Mesothelial cell of epicardium (in vitro differentiated cells): ENCODE measurements at regions not wholly inside any gene's neighbourhood (a gene's known extent, or its start where the extent isn't known, plus 50 kb on each side); places are given as distances from the start of the nearest gene placed in this dataset.

Experiments used
- DNase-seq, 2 experiments: peaks; one replicate each; pipeline ENCODE4 v3.0.0; 2021; ENCODE audit warnings: low spot score in 2 of 2; ENCODE audit not compliant: unreplicated experiment in 2 of 2
- H3K27ac Mint-ChIP-seq: 2 replicates; pipeline ENCODE4 v1.8.0; 2021; ENCODE audit warnings: mixed read lengths
- H3K27me3 Mint-ChIP-seq: 2 replicates; pipeline ENCODE4 v1.8.0; 2021; ENCODE audit warnings: low read depth, mixed read lengths
- H3K36me3 Mint-ChIP-seq: 2 replicates; pipeline ENCODE4 v1.8.0; 2021; ENCODE audit warnings: mixed read lengths
- H3K4me1 Mint-ChIP-seq: 2 replicates; pipeline ENCODE4 v1.8.0; 2021; ENCODE audit warnings: mixed read lengths
- H3K4me3 Mint-ChIP-seq: 2 replicates; pipeline ENCODE4 v1.8.0; 2021; ENCODE audit warnings: mild to moderate bottlenecking, moderate library complexity, mixed read lengths
- H3K9me3 Mint-ChIP-seq: 2 replicates; pipeline ENCODE4 v1.8.0; 2021; ENCODE audit warnings: mixed read lengths
- TF ChIP-seq, protein P1 (sequence below): fragments of 200-600 bp; sonication (generic); IDR thresholded peaks from one replicate; pipeline ENCODE4 v1.5.0; 2021; ENCODE audit warnings: antibody characterized with exemption; ENCODE audit not compliant: unreplicated experiment

DNA sequence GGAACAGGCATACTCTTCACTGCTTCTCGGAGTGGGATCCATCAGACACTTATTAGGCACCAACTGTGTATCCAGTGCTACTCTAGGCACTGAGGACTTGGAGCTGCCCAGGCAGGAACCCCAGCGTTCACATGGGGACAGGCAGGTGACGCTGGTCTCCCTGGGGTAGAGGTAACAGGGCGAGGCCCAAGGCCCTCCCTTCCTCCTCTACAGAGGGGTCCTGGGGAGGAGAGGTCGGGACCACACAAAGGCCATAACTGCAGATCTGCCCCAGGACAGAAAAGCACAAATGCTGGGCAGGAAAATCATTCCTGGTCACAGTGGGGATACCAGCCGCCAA, 262.2 kb downstream of the BRD1 start:
- H3K27ac Mint-ChIP-seq: no peak overlapping the region
- H3K9me3 Mint-ChIP-seq: no peaks in the 10 kb centered on the region
- no peaks in the 10 kb centered on the region for H3K36me3 Mint-ChIP-seq
- H3K27me3 Mint-ChIP-seq: peaks cover 12% of the 10 kb centered on the region
- no peaks in the 10 kb centered on the region for H3K4me1 Mint-ChIP-seq
- TF ChIP-seq, protein P1, sequence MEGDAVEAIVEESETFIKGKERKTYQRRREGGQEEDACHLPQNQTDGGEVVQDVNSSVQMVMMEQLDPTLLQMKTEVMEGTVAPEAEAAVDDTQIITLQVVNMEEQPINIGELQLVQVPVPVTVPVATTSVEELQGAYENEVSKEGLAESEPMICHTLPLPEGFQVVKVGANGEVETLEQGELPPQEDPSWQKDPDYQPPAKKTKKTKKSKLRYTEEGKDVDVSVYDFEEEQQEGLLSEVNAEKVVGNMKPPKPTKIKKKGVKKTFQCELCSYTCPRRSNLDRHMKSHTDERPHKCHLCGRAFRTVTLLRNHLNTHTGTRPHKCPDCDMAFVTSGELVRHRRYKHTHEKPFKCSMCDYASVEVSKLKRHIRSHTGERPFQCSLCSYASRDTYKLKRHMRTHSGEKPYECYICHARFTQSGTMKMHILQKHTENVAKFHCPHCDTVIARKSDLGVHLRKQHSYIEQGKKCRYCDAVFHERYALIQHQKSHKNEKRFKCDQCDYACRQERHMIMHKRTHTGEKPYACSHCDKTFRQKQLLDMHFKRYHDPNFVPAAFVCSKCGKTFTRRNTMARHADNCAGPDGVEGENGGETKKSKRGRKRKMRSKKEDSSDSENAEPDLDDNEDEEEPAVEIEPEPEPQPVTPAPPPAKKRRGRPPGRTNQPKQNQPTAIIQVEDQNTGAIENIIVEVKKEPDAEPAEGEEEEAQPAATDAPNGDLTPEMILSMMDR: no peak
- no peak overlapping the region for H3K4me3 Mint-ChIP-seq
- DNase-seq: no peak

DNA sequence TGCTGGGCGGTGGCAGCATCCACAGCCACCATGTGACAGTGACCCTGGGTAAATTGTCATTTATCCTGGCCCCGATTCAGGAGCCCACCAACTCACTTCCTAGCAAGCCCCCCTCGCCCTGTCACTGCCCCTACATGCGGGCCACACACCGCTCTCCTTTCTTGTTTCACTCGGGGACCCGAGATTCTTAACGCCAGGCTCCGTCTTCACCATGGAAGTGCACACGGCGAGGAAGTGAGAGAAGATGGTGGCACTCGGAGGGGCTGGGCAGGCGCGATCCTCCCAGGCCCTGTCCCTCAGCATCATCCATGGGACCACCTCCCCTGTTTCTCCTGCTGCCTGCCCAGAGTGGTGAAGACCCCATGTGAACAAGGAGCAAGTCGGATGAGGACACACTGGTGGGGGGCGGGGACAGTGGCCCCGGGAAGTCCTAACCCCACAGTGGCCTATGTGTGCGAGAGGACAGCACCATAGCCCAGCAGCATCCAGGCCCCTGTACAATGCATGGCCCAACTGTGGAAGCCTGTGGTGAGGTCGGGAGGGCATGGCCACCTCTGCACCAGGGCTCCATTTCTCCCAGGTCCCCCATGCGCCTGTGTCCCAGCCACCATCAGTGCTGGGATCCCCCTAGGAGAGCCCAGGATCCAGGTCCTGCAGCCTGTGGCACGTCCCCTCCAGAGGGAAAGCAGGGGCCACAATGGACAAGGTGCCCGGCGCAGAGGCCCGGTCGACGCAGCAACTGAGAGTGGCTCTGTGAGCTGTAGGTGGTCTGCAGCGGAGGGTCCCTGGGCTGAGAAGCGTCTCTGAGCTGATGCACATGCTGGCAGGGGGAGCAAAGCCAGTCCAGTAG, 262.8 kb downstream of the BRD1 start:
- no peaks in the 10 kb centered on the region for H3K9me3 Mint-ChIP-seq
- no peak overlapping the region for H3K27ac Mint-ChIP-seq
- H3K36me3 Mint-ChIP-seq: no peaks in the 10 kb centered on the region
- no peak for DNase-seq
- no peak overlapping the region for H3K4me3 Mint-ChIP-seq
- peaks cover 18% of the 10 kb centered on the region for H3K27me3 Mint-ChIP-seq
- no peaks in the 10 kb centered on the region for H3K4me1 Mint-ChIP-seq
- TF ChIP-seq, protein P1: no peak

GRCh38 chr22:49564054-49564453, 263.6 kb downstream of the BRD1 start:
- TF ChIP-seq, protein P1: no peak
- Mint-ChIP-seq H3K4me1 (no peaks in the 10 kb centered on the region), H3K27me3 (peaks cover 20% of the 10 kb centered on the region), H3K4me3 (no peak overlapping the region), H3K9me3 (no peaks in the 10 kb centered on the region), H3K27ac (no peak overlapping the region), H3K36me3 (no peaks in the 10 kb centered on the region)
- no peak for DNase-seq

DNA sequence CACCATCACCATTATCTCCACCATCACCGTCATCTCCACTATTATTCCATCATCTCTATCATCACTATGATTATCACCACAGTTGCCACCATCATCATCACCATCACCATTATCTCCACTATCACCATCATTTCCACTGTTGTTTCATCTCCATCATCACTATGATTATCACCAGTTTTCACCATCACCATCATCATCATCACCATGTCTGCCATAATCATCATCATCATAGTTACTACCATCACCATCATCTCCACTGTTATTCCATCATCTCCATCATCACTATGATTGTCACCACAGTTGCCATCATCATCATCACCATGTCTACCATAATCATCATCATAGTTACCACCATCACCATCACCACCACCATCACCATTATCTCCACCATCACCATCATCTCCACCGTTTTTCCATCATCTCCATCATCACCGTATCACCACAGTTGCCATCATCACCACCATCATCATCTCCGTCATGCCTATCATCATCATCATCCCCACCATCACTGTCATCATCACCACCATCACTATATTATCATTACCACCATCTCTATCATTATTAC, 264.9 kb downstream of the BRD1 start:
- no peak for DNase-seq
- H3K9me3 Mint-ChIP-seq: peaks cover 8% of the 10 kb centered on the region
- no peaks in the 10 kb centered on the region for H3K36me3 Mint-ChIP-seq
- H3K27ac Mint-ChIP-seq: no peak overlapping the region
- peaks cover 20% of the 10 kb centered on the region for H3K27me3 Mint-ChIP-seq
- no peak overlapping the region for H3K4me3 Mint-ChIP-seq
- TF ChIP-seq, protein P1: no peak
- H3K4me1 Mint-ChIP-seq: no peaks in the 10 kb centered on the region

- Mint-ChIP-seq H3K27ac (no peak overlapping the region), H3K4me1 (no peaks in the 10 kb centered on the region), H3K36me3 (no peaks in the 10 kb centered on the region), H3K9me3 (peaks cover 8% of the 10 kb centered on the region), H3K27me3 (peaks cover 23% of the 10 kb centered on the region), H3K4me3 (no peak overlapping the region)
- no peak for DNase-seq
- TF ChIP-seq, protein P1: no peak
Observed at GRCh38 chr22:49561976-49562375, 265.7 kb downstream of the BRD1 start.
